GM18511 (cell line): ENCODE measurements at regions not wholly inside any gene's neighbourhood (a gene's known extent, or its start where the extent isn't known, plus 50 kb on each side); places are given as distances from the start of the nearest gene placed in this dataset.
"Not testable (repeated sequence)": the region's sequence is repeated elsewhere in the genome, so short reads cannot be mapped to it uniquely, and the experiment has no call there.

Source experiments
- ATAC-seq: cut with Tn5 transposase; IDR thresholded peaks from one replicate; pipeline ENCODE4 v1.9.1; 2021; ENCODE audit warnings: mild to moderate bottlenecking, moderate library complexity; ENCODE audit not compliant: unreplicated experiment

GRCh38 chr1:30145723-30146303 is 577.6 kb downstream of the MATN1 start:
- no peak for ATAC-seq

GRCh38 chr1:30144831-30145230 is 578.6 kb downstream of the MATN1 start:
- no peak for ATAC-seq

- ATAC-seq: no peak
Observed at GRCh38 chr1:30143517-30143916, 579.9 kb downstream of the MATN1 start.

- no peak for ATAC-seq
Observed at GRCh38 chr1:30140566-30140965, 582.8 kb downstream of the MATN1 start.

- no peak for ATAC-seq
Observed at GRCh38 chr1:30138891-30139290, 584.5 kb downstream of the MATN1 start.

GRCh38 chr1:30137001-30137400 is 586.4 kb downstream of the MATN1 start:
- no peak for ATAC-seq

- ATAC-seq: no peak
Observed at GRCh38 chr1:30135698-30136097, 587.7 kb downstream of the MATN1 start.

GRCh38 chr1:30134466-30135217 is 588.7 kb downstream of the MATN1 start:
- no peak for ATAC-seq

GRCh38 chr1:30133414-30134055 is 589.9 kb downstream of the MATN1 start:
- ATAC-seq: no peak

GRCh38 chr1:30132602-30133286 is 590.6 kb downstream of the MATN1 start:
- ATAC-seq: no peak

- ATAC-seq: not testable (repeated sequence)
Observed at GRCh38 chr1:30130566-30130965, 592.8 kb downstream of the MATN1 start.

GRCh38 chr1:30130099-30130498 is 593.3 kb downstream of the MATN1 start:
- no peak for ATAC-seq

- ATAC-seq: no peak
Observed at GRCh38 chr1:30129421-30130055, 593.8 kb downstream of the MATN1 start.

GRCh38 chr1:30129001-30129408 is 594.4 kb downstream of the MATN1 start:
- no peak for ATAC-seq

- ATAC-seq: no peak
Observed at GRCh38 chr1:30126848-30127247, 596.5 kb downstream of the MATN1 start.

- no peak for ATAC-seq
Observed at GRCh38 chr1:30125821-30126170, 597.6 kb downstream of the MATN1 start.

- no peak for ATAC-seq
Observed at GRCh38 chr1:30125021-30125820, 598.2 kb downstream of the MATN1 start.

- no peak for ATAC-seq
Observed at GRCh38 chr1:30123896-30124295, 599.5 kb downstream of the MATN1 start.

- ATAC-seq: no peak
Observed at GRCh38 chr1:30123036-30123435, 600.3 kb downstream of the MATN1 start.

- ATAC-seq: no peak
Observed at GRCh38 chr1:30120245-30121000, 603.0 kb downstream of the MATN1 start.
